K562 (cell line): ENCODE measurements at regions not wholly inside any gene's neighbourhood (a gene's known extent, or its start where the extent isn't known, plus 50 kb on each side); places are given as distances from the start of the nearest gene placed in this dataset.

Source experiments
- BRF1 ChIP-seq: IDR thresholded peaks from 3 replicates; pipeline ENCODE4 v1.6.1; 2011; ENCODE audit warnings: borderline replicate concordance, mild to moderate bottlenecking; ENCODE audit not compliant: insufficient read length; ENCODE audit errors: extremely low read depth
- E2F4 ChIP-seq: sonication (generic); formaldehyde crosslinking; IDR thresholded peaks from 2 replicates; pipeline ENCODE4 v1.8.0; 2022; ENCODE audit warnings: mild to moderate bottlenecking, low read depth, missing genetic modification reagents
- HNRNPL ChIP-seq: fragments of 200-400 bp; formaldehyde crosslinking; IDR thresholded peaks from 2 replicates; pipeline ENCODE4 v1.6.1; 2017; ENCODE audit warnings: low read depth, mild to moderate bottlenecking, low read length
- MGA ChIP-seq: fragments of 450-650 bp; IDR thresholded peaks from 2 replicates; pipeline ENCODE4 v1.6.1; 2016; ENCODE audit warnings: mild to moderate bottlenecking, moderate library complexity
- RBM34 ChIP-seq: fragments of 200-400 bp; formaldehyde crosslinking; IDR thresholded peaks from 2 replicates; pipeline ENCODE4 v1.6.1; 2018; ENCODE audit warnings: low read length, borderline replicate concordance; ENCODE audit not compliant: insufficient read depth
- SLC30A9 ChIP-seq: fragments of 250-450 bp; sonication (Bioruptor Pico); IDR thresholded peaks from 2 replicates; pipeline ENCODE4 v1.8.0; 2022; ENCODE audit warnings: mild to moderate bottlenecking, moderate library complexity
- SREBF2 ChIP-seq: sonication (generic); formaldehyde crosslinking; IDR thresholded peaks from 2 replicates; pipeline ENCODE4 v1.4.0; 2020; ENCODE audit warnings: mild to moderate bottlenecking, missing genetic modification reagents
- TCF7L2 ChIP-seq: fragments of 150-350 bp; IDR thresholded peaks from 2 replicates; pipeline ENCODE4 v1.6.1; 2016; ENCODE audit warnings: low read depth, mild to moderate bottlenecking, low read length, moderate library complexity
- THRAP3 ChIP-seq: fragments of 450-650 bp; IDR thresholded peaks from 2 replicates; pipeline ENCODE4 v1.6.1; 2016; ENCODE audit warnings: mild to moderate bottlenecking, inconsistent platforms, borderline replicate concordance
- ZBTB26 ChIP-seq: fragments of 450-650 bp; formaldehyde crosslinking; IDR thresholded peaks from 2 replicates; pipeline ENCODE4 v1.4.0; 2022; ENCODE audit warnings: missing genetic modification characterization
- ZFP36 ChIP-seq: fragments of 150-350 bp; IDR thresholded peaks from 2 replicates; pipeline ENCODE4 v1.6.1; 2018; ENCODE audit warnings: low read length, low read depth; ENCODE audit not compliant: partially characterized antibody

GRCh38 chr7:117941138-117941810 lies 68.0 kb upstream of the CTTNBP2 start (continued):
- TF ChIP-seq SLC30A9 = no peak
- no peak for TF ChIP-seq THRAP3
- no peak for TF ChIP-seq HNRNPL
- no peak for TF ChIP-seq E2F4 (CRISPR knock-in tag)
- TF ChIP-seq ZFP36 = no peak
- TF ChIP-seq MGA = no peak
- peak; percentile 45; the same call in 1 of the 2 replicates for TF ChIP-seq TCF7L2
- TF ChIP-seq RBM34 = no peak
- no peak for TF ChIP-seq BRF1
- TF ChIP-seq ZBTB26 (CRISPR knock-in tag) = no peak
- TF ChIP-seq SREBF2 = no peak
